HG02798 (cell line): ENCODE measurements at regions not wholly inside any gene's neighbourhood (a gene's known extent, or its start where the extent isn't known, plus 50 kb on each side); places are given as distances from the start of the nearest gene placed in this dataset.

Source experiments
- ATAC-seq: cut with Tn5 transposase; IDR thresholded peaks from one replicate; pipeline ENCODE4 v1.9.1; 2021; ENCODE audit warnings: mild to moderate bottlenecking; ENCODE audit not compliant: unreplicated experiment, poor library complexity

GRCh38 chr5:44868541-44868940, 59.8 kb downstream of the MRPS30 start:
- ATAC-seq: no peak

- no peak for ATAC-seq
Measured at GRCh38 chr5:44869928-44870327, 61.2 kb downstream of the MRPS30 start.

GRCh38 chr5:44870430-44870829, 61.7 kb downstream of the MRPS30 start:
- no peak for ATAC-seq

DNA sequence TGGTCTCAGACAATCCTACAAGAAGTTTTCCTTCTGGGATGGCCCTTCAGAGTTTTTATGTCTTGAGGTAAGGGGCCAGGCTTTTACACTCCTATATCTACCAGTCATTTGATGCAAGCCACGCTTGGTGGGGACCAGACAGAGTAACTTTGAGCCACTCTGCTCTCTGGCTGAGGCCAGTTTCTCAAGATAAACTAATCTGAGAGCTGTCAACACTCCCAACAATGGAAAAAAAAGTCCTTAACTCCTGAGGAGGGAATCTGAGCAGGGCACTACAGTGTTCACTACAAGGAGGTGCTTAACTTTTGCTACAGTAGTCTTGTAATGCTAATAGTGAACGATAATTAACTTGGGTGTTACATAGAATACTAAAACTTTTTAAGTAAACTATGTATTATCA, 62.7 kb downstream of the MRPS30 start:
- no peak for ATAC-seq

DNA sequence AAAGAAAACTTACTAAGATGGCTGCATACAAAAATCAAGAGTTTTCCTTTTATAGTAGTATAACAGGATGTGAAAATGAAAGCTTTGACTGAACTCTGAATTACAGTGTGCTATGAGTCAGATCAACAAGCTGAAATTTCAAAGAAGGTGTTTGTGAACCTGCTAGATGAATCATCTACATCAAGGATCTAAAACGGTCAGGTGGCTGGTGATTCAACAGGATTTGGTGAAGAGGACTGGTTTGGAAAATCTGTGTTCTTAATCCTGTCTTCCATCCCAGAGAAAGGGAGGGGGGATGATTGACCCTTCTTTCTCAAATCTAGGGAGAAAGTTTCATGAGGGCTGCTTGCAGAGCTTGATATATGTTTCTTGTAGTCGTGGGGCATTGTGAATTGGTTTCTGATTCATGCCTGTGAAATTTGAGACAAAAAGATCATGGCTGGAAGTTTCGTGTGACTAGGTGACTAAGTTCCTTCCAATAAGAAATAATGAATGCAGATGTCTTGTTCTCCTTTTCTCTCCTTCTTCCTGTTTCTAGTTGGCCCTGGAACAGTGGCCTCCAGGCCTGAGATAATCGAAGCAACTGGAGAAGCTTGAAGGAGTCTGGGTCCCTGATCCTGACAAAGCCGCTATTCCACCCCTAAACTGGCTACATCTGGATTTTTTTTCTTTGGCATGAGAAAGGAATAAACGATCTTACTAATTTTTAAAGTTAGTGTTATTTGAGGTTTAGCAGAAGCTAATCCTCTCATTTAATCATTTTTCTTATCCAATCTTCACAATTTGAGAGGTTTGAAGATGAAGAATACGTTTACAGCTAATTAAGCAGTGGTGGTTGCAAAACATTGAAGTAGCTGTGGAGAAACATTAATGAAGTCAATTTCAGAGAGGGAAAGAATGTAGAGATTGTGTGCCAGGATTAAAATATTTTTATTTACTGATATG, 67.2 kb downstream of the MRPS30 start:
- ATAC-seq: peak; percentile 99

- ATAC-seq: no peak
Measured at GRCh38 chr5:44881266-44881665, 72.5 kb downstream of the MRPS30 start.

DNA sequence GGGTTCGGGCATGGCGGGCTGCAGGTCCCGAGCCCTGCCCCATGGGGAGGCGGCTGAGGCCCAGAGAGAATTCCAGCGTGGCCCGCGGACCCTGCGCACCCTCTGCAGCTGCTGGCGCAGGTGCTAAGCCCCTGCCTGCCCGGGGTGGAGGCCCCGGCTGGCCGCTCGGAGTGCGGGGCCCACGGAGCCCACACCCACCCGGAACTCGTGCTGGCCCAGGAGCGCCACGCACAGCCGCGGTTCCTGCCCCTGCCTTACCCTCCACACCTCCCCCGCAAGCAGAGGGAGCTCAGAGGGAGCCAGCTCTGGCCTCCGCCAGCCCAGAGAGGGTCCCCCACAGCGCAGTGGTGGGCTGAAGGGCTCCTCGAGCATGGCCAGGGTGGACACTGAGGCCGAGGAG, 75.3 kb downstream of the MRPS30 start:
- ATAC-seq: no peak

GRCh38 chr5:44885903-44886302, 77.2 kb downstream of the MRPS30 start:
- peak; percentile 86 for ATAC-seq

DNA sequence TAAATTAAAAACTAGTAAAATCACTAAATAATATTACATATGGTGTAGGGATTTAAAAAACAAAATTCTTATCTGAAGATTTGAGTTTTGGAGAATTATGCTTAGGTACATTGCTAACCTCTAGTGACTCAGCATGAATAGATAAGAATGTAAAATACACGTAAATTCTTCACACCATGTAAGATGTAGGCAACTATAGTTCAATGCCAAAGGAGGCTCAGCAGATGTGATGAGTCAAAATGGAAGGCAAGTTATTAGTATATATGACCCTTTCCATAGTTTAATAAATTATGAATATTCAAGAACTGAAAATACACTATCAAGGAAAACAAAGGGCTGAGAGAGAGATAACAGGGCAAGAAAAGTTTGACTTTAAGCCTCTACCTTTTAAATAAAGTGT, 79.0 kb downstream of the MRPS30 start:
- ATAC-seq: peak; percentile 53

GRCh38 chr5:44888435-44888834, 79.7 kb downstream of the MRPS30 start:
- no peak for ATAC-seq

DNA sequence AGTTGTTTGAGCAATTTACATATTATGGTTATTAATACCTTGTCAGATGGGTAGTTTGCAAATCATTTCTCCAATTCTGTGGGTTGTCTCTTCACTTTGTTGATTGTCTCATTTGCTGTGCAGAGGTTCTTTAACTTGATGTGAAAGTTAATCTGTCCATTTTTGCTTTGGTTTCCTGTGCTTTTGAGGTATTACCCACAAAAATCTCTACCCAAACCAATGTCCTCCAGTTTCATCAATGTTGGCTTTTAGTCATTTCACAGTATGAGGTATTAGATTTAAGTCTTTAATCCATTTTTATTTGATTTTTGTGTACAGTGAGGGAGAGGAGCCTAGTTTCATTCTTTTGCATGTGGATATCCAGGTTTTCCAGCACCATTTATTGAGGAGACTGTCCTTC, 82.4 kb downstream of the MRPS30 start:
- no peak for ATAC-seq

GRCh38 chr5:44900273-44900954, 91.7 kb downstream of the MRPS30 start:
- ATAC-seq: no peak

DNA sequence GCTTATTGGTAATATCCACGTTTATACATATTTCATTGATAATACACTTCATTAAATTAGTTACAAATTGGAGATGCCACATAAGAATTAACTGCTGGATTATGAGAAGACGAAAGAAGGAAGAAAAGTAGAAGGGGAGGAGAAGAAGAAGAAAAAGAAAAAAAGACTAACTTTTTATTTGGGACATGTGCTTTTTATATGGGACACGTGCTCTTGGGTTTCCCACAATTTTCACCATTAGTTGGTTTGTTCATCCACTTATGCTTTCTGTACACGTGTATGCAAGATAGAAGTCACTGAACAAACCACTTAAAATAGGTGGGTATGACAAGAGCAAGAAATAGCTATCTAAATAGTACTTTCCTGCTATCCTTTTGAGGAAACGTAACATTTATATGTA, 98.6 kb downstream of the MRPS30 start:
- no peak for ATAC-seq

GRCh38 chr5:44909004-44909403, 100.3 kb downstream of the MRPS30 start:
- no peak for ATAC-seq

GRCh38 chr5:44911501-44911900, 102.8 kb downstream of the MRPS30 start:
- ATAC-seq: no peak

DNA sequence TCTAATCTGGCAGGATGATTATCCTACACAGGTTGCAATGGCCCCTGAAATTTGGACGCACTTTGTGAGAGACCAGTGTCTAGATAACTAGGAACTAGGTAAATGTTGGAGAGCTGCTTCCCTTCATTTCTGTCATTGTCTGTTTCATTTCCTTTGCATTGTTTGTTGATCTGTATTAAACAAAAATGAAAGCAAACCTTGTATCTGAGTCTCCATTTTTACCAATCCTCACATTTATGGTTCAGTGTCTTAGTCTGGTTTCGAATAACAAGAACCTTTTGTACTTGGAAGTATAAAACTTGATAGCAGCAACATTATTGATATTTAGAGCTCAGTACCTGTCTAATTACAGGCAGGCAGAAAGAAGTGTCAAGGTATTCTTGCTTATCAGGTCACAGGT, 105.5 kb downstream of the MRPS30 start:
- ATAC-seq: no peak

- ATAC-seq: no peak
Measured at GRCh38 chr5:44919560-44919959, 110.8 kb downstream of the MRPS30 start.

DNA sequence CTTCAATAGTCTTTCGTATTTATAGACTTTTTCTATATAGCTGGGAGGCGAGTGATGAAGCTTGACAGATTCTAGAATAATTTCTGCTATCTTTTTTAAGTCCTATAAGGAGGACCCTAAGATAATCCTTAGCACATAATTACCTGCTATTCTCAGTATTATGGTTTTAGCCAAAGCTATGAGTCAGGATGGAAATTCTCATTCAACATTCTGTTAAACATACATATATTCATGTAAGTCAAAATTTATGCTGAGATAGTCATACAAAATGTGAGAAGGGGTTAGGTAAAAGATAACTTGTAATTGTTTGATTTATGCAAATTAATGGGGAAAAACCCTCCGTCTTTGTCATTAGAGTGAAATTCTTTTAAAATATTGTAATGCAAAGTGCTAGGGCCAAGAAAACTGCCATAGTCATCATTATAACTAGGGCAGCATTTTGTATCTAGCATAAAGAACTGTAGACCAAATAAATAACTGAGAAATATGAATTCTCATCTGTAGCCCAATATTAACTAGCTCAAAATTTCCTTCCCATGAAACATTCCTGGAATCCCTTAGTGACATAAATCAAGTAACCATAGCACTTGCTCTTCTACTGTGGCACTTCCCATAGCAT, 118.5 kb downstream of the MRPS30 start:
- no peak for ATAC-seq

DNA sequence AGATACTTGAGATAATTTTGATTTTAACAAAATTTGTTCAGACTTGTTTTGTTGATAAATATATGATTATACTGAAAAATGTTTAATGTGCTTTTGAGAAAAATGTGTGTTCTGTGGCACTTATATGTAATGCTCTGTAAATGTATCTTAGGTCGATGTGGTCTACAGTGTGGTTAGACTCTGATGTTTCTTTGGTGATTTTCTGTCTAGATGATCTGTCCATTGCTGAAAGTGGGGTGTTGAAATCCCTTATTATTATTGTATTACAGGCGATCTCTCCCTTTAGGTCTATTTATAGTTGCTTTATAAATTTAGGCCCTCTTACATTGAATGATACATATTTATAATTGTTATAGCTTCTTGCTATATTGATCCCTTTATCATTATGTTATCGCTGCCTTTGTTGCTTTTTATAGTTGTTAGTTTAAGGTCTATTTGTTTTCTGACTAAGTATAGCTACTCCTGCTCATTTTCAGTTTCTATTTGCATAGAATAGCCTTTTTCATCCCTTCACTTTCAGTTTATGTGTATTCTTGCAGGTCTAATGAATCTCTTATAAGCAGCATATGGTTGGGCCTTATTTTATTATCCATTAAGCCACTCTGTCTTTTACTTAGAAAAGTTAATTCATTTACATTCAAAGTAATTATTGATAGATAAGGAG, 124.3 kb downstream of the MRPS30 start:
- ATAC-seq: peak; percentile 97

- ATAC-seq: peak; percentile 20
Measured at GRCh38 chr5:44933686-44934085, 124.9 kb downstream of the MRPS30 start.

- no peak for ATAC-seq
Measured at GRCh38 chr5:44935262-44935661, 126.5 kb downstream of the MRPS30 start.
